HFFc6 (cell line): ENCODE measurements at regions not wholly inside any gene's neighbourhood (a gene's known extent, or its start where the extent isn't known, plus 50 kb on each side); places are given as distances from the start of the nearest gene placed in this dataset.

Experiments used
- DNase-seq: peaks from one replicate; pipeline ENCODE4 v3.0.0-alpha.2; 2018
- H3K27ac Mint-ChIP-seq: 2 replicates; pipeline ENCODE4 v1.8.0; 2020; ENCODE audit warnings: mild to moderate bottlenecking, mixed read lengths
- H3K27me3 Mint-ChIP-seq: 2 replicates; pipeline ENCODE4 v1.8.0; 2021; ENCODE audit warnings: mild to moderate bottlenecking, moderate library complexity, mixed read lengths; ENCODE audit not compliant: insufficient read depth
- H3K36me3 Mint-ChIP-seq: 2 replicates; pipeline ENCODE4 v1.8.0; 2021; ENCODE audit warnings: low read depth, mixed read lengths
- H3K4me1 Mint-ChIP-seq: 2 replicates; pipeline ENCODE4 v1.8.0; 2020; ENCODE audit warnings: low read depth, mixed read lengths
- H3K4me3 Mint-ChIP-seq: 2 replicates; pipeline ENCODE4 v1.8.0; 2020; ENCODE audit warnings: mild to moderate bottlenecking, moderate library complexity, mixed read lengths
- H3K9me3 Mint-ChIP-seq: 2 replicates; pipeline ENCODE4 v1.8.0; 2020; ENCODE audit warnings: mild to moderate bottlenecking, mixed read lengths
- CTCF ChIP-seq: fragments of 200-600 bp; sonication (generic); IDR thresholded peaks from 2 replicates; pipeline ENCODE4 v1.5.0; 2021; ENCODE audit warnings: antibody characterized with exemption, mild to moderate bottlenecking

GRCh38 chr10:33536508-33536907, 202.0 kb upstream of the NRP1 start:
- H3K4me3 Mint-ChIP-seq = no peak overlapping the region
- peaks cover 31% of the 10 kb centered on the region for H3K4me1 Mint-ChIP-seq

GRCh38 chr10:33535866-33536265, 201.4 kb upstream of the NRP1 start:
- Mint-ChIP-seq H3K36me3 (no peaks in the 10 kb centered on the region), H3K4me3 (no peak overlapping the region), H3K4me1 (peaks cover 27% of the 10 kb centered on the region), H3K9me3 (no peaks in the 10 kb centered on the region), H3K27ac (no peak overlapping the region), H3K27me3 (no peaks in the 10 kb centered on the region; the same call in 1 of the 2 replicates)
- TF ChIP-seq CTCF = no peak
- DNase-seq = no peak

More at GRCh38 chr10:33536508-33536907, 202.0 kb upstream of the NRP1 start:
- no peaks in the 10 kb centered on the region for H3K36me3 Mint-ChIP-seq
- H3K27ac Mint-ChIP-seq = no peak overlapping the region
- DNase-seq = no peak
- no peaks in the 10 kb centered on the region; the same call in 1 of the 2 replicates for H3K27me3 Mint-ChIP-seq
- TF ChIP-seq CTCF = no peak
- no peaks in the 10 kb centered on the region for H3K9me3 Mint-ChIP-seq

GRCh38 chr10:33534416-33534815, 199.9 kb upstream of the NRP1 start:
- Mint-ChIP-seq H3K27ac (no peak overlapping the region), H3K4me3 (no peak overlapping the region), H3K4me1 (peaks cover 27% of the 10 kb centered on the region), H3K36me3 (no peaks in the 10 kb centered on the region), H3K9me3 (no peaks in the 10 kb centered on the region), H3K27me3 (no peaks in the 10 kb centered on the region; the same call in 1 of the 2 replicates)
- DNase-seq = no peak
- TF ChIP-seq CTCF = no peak

GRCh38 chr10:33533612-33534011, 199.1 kb upstream of the NRP1 start:
- no peak for TF ChIP-seq CTCF
- Mint-ChIP-seq H3K27me3 (no peaks in the 10 kb centered on the region; the same call in 1 of the 2 replicates), H3K36me3 (no peaks in the 10 kb centered on the region), H3K4me3 (no peak overlapping the region), H3K4me1 (peaks cover 27% of the 10 kb centered on the region), H3K27ac (no peak overlapping the region), H3K9me3 (no peaks in the 10 kb centered on the region)
- DNase-seq = no peak

GRCh38 chr10:33532901-33533300, 198.4 kb upstream of the NRP1 start:
- H3K9me3 Mint-ChIP-seq = no peaks in the 10 kb centered on the region
- no peak for DNase-seq
- peaks cover 24% of the 10 kb centered on the region for H3K4me1 Mint-ChIP-seq
- H3K27me3 Mint-ChIP-seq = no peaks in the 10 kb centered on the region; the same call in 1 of the 2 replicates
- H3K4me3 Mint-ChIP-seq = no peak overlapping the region
- H3K36me3 Mint-ChIP-seq = no peaks in the 10 kb centered on the region
- H3K27ac Mint-ChIP-seq = no peak overlapping the region
- no peak for TF ChIP-seq CTCF

- no peak overlapping the region for H3K4me3 Mint-ChIP-seq
Measured at GRCh38 chr10:33529234-33529633, 194.8 kb upstream of the NRP1 start.

More at GRCh38 chr10:33529234-33529633, 194.8 kb upstream of the NRP1 start:
- no peak for TF ChIP-seq CTCF
- Mint-ChIP-seq H3K27me3 (no peaks in the 10 kb centered on the region; the same call in none of the 2 replicates), H3K4me1 (peaks cover 7% of the 10 kb centered on the region; the same call in 1 of the 2 replicates), H3K9me3 (no peaks in the 10 kb centered on the region), H3K27ac (no peak overlapping the region), H3K36me3 (no peaks in the 10 kb centered on the region)
- no peak for DNase-seq
